GM21423 (cell line): ENCODE measurements at regions not wholly inside any gene's neighbourhood (a gene's known extent, or its start where the extent isn't known, plus 50 kb on each side); places are given as distances from the start of the nearest gene placed in this dataset.

Experiments
- ATAC-seq: cut with Tn5 transposase; IDR thresholded peaks from one replicate; pipeline ENCODE4 v1.9.1; 2021; ENCODE audit warnings: mild to moderate bottlenecking, moderate library complexity; ENCODE audit not compliant: unreplicated experiment

DNA sequence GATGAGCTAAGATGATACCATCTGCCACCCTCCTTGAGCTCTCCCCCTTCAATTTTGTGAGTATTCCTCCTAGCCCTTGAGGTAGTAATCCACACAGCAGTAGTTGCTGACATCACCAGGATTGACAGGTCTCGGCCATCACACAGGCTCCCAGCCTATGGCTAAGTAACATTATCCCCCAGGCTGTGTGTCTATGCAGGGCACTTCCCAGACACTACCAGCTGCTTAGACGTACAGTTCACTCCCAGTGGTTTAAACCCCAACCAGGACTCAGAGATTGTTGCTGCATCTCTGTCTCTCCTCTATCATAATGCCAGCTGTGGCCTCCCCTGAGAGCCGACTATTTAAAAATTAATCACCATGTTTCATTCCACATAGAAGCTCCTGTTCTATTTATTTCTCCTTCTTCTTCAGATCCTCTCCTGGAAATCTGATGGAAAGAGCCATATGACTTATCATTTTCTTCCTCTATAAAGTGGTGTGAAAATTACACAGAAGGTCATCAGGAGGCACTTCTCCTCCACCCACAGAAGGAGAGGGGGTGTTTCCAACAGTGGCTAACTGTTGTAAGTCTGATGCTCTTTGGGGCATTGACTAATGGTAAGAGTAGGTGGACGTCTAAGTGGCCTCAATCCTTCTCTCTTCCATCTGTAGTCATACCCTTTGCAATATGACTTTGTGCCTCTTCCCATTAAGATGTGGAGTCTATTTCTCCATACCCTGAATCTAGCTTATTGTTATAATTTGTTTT is 396.3 kb downstream of the SETD4 start:
- ATAC-seq = no peak

DNA sequence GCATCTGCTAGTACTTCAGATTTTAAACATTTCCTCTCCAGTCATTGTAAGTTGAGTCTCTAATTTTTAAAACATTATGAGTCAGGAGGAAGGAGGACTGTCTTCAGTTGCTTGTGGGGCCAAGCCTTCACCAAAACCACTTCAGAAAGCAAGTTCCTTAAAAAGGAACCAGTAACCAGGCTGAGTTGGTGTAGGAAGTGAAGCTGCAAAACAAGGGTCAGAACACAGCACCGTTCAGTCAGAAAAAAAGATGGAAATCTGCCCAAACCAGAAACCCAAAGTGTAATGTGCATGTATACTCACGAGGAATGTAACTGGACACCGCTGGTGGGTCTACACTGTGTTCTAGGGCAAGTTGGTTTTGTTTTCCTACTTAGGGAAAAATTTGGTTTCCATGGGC is 402.1 kb downstream of the SETD4 start:
- ATAC-seq = no peak

DNA sequence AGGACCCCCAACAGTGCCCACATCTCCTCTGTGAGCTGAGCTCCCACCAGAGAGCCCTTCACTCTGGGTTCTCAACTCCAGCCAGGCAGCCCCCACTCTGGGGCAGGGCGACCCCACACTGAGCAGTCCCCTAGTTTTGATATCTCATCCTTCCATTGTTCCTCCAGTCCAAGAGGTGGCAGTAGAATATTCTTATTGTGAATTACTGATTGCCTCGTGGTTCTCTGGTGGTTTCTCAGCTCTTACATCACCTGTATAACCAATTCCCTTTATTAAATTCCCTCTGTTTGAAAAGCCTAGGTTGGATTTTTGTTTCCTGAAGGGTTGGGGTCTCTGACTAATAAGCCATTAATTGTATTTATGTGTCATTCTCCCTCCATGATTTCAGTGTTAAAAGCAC is 407.5 kb downstream of the SETD4 start:
- no peak for ATAC-seq

DNA sequence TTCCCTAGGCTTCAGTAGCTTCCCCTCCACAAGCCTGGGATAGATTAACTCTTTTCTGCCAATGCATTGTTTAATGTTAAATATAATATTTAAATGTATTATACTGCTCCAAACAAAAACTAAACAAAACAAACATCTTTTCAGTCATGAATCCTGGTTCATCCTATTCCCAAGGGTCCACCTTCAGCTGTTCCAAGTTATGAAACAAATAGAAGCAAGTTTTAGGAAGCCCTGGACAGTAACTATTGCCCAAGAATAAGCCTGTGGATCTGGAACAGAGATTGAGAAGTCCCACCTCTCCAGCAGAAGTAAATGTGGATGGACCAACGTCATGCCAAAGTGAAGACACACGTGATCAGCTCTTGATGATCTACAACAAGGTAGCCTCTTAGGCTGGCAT is 408.1 kb downstream of the SETD4 start:
- ATAC-seq = no peak

DNA sequence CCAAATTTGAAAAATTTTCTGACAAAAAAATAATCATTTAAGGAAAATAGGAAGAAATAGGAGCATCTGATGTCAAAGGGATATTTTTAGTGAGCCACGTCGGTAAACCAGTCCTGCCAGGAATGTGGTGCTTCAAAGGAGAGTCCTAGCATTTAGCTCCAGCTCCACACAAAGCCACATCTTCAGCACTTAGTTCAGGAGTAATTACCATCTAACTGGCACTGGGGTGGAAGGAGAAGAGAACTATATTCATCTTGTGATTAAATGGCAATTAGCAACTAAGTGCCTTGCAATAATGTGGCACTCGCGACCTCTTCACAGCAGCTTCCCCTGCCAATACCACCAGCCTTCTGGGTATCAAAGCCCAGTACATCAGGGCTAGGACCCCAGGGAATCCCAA is 409.1 kb downstream of the SETD4 start:
- ATAC-seq = no peak

DNA sequence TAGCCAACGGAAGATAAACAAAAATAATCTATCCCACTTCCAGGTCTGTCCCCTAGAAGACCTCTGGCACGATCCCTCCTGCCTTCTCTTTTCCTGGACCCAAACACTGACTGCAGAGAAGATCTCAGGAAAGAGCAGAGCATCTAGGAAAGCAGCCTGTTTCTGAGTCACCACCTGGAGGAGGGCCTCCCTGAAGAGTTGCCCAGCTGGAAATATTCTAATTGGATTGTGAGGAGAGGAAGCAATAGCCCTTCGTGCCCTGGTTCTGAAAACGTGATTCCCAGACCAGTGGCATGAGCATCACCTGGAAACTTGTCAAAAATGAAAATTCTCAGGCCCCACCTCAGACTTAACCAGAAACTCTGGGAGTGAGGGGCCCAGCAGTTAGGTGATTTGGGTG is 411.1 kb downstream of the SETD4 start:
- no peak for ATAC-seq

DNA sequence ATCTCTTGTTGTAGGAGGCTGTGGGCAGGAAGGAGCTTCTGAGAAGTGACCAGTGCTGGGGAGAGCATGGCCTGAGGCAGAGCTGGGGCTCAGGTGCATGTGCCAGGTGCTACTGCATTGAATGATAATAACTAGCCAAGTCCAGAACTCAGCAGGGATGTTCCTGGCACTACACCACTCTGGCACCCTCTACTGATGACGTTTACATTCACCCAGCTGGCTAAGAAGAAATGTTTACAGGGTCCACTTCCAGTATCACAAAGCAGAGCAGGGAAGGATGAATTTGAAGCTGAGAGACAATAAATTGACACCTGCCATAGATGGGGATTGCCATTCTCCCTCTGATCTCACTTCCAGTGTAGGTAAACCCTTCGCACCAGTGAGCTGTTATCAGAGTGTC is 411.8 kb downstream of the SETD4 start:
- ATAC-seq = no peak

DNA sequence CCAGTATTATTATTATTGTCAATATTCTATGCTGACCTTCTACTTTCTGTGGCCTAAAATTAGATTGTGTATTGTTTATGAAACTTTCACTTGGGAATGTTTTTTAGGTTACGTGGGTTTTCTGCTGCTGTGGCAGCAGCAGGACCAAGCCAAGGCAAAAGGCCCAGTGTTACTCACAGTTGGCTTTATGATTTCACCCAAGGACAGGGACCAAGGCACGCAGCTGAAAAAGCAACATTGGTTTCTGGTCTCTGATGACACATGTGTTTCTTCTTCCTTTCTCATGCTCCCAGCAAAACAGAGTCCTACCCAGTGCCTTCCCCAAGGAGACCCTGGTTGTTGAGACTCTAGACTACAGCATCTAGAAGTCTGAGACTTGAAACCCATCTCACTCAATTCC is 413.7 kb downstream of the SETD4 start:
- no peak for ATAC-seq

DNA sequence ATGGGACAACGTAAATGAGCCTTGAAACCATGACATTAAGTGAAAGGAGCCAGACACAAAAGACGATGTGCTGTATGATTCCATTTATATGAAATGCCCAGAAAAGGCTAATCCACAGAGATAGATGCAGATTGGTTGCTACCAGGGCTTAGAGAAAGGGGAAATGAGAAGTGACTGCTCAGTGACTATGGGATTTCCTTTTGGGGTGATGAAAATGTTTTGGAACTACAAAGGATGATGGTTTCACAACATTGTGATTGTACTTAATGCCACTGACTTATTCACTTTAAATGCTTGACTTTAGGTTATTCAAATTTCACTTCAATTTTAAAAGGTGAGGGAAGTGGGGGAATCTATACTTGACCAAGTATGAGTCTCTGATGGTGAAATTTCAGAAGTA is 414.3 kb downstream of the SETD4 start:
- ATAC-seq = no peak

DNA sequence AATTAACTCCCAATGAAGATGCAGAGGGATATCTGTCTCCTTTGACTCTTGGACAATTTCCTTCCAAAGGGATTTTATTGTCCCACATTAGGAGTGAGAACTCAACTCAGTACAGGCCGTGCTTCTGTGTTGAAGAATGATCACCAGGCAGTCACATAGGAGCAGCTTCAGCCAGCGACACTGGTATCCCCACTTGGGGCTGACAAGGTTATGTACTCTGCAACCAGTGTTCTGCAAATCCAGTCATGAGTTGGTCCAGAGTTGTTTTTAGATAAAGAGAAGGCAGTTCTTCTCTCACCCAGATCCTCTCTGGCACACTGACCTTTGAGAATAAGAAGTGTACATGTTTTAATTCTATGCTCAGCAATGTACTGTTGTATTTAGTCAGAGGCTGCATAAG is 415.8 kb downstream of the SETD4 start:
- no peak for ATAC-seq

DNA sequence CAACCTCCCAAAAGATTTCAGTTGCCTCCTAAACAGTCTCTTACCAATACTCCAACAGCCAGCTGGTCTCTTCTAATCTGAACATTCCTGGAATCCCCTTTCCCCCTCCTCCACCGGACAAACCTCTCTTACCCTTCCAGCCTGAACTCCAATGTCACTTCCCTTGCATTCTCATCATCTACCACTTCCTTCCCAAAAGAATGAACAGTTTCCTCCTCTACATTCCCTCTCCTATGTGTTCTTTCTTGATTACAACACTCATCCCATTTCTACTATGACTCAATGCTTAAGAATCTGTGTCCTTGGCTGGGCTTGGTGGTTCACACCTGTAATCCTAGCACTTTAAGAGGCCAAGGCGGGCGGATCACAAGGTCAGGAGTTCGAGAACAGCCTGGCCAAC is 417.1 kb downstream of the SETD4 start:
- no peak for ATAC-seq

DNA sequence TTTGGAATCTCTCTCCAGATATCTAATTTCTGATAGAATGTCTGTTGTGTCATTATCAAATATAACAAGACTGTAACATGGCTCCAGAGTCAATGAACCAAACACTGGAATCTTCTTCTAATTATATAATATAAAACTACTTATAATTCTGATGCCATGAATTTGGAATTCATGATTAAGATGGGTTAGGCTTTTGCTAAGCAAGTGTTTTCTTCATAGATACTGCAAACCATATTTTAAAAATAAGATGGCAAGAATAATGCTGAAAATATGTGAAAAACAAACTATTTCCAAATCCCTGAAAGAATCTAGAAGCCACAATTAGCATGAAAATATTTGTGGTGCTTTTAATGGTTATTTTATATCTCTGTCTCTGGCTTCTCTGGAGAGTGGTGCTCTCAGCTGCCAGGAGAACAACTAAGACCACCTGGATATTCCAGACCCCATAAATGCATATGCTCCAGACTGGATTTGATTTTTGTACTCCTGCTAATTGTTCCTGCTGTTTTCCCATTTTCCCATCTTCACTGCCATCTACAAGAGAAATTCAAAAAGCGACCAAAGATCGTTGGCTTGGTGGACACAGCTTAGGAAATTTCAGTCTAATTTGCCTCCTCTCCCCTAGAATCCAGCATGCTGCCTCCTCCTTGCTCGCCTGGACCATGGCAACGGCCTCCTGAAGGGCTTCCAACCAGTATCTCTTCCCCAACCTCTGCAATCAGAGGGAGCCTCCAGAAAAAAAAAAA is 418.9 kb downstream of the SETD4 start:
- ATAC-seq = no peak

DNA sequence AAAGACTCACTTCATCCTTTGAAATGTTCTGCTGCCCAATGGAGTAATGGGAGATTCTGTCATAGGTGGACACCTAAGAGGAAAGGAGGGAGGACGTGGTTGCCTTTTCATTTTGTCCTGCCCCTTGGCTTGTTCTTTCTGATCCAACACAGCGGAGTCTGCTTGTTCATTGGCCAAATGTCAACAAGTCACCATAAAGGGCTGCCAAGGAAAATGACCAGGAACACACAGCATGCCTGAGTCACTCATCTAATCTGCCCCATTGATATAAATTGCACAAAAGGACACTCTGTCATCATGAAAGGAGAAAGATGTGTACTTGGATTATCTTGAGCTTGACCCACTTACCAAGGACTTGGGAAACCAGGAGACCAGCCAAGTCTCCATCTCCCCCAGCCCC is 422.9 kb downstream of the SETD4 start:
- no peak for ATAC-seq

DNA sequence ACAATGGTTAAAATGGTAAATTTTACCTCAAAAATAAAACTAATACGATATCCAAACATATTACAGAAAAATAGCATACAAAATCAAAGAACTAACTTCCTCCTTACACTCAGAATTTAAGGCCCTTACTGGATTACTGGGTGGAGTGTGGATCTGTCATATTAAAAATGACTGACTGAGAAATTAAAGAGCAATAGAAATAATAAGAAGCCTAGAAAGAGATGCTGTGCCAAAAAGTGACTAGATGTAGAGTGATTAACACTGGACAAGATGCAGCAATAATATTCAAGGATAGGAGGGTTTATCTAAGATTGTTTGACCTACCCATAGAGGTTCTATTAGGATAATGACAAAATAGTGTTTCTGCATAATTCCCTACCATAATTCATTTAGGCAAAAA is 424.3 kb downstream of the SETD4 start:
- ATAC-seq = no peak

DNA sequence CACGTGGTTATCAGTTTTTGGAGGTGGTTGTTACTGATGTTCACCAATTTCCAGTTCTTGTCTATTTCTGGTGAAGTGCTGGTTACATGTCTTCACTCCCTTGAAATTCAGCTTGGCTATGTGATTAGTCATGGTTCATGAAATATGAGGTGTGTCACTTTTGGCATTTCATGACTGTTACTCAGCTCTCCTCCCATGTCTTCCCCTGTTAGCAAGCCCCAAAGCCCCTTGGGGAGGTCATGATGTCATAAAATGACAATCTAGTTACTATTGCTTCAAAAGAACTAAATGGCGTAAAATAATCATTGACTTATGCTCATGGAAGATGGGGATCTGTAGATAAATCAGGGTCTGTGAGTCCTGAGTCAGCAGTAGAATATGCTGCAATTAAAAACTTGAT is 425.1 kb downstream of the SETD4 start:
- ATAC-seq = no peak

DNA sequence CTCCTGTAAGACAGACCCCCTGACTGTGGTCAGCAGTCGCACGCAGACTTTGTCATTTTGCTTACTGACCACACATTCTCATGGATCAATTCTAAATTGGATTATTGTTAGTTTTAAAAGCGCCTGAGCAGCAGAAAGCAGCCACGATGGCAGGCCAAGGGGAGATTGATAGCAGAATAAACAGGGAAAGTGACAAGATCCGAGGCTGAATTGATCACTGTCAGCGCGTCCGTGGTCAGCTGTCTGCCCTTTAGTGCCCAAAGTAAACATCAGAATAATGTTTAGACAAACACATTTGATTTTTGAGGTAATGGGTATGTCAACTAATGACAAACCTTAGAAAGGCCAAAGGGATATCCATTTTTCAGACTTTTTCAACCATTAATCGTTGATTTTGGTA is 426.8 kb downstream of the SETD4 start:
- ATAC-seq = no peak

DNA sequence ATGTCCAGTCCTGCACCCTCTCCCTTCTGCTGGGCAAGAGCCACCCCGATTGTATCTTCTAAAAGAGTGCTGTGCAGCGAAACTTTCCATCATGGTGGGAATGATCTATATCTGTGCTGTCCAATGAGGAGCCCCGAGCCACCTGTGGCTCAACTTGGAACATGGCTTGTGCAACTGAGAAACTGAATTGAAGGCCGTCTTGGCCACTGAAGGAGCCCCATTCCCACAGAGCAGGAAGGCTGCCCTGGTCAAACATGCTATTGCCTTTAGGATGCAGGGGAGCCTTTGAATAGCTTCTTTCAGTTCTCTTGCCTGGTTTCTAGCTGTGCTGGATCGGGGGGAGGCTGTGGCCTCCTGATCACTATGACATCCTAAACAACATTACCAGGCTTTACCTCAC is 427.6 kb downstream of the SETD4 start:
- ATAC-seq = no peak

DNA sequence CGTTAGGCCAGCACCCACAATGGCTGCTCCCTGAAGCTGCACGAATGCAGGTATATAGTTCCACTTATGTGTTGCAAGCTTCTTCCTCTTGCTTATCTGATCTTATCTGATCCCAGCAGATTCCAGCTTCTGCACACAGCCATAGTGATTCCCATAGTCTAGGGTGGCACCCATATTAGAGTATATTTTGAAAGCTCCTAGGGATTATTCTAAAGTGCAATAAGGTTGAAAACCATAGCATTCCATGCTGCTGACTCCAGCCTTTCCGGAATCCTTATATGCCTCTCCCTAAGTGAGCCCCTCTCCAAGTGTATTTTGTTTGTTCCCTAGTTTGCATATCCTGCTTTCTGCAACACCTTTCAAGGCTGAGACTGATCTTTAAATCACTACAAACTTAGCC is 432.0 kb downstream of the SETD4 start:
- no peak for ATAC-seq

DNA sequence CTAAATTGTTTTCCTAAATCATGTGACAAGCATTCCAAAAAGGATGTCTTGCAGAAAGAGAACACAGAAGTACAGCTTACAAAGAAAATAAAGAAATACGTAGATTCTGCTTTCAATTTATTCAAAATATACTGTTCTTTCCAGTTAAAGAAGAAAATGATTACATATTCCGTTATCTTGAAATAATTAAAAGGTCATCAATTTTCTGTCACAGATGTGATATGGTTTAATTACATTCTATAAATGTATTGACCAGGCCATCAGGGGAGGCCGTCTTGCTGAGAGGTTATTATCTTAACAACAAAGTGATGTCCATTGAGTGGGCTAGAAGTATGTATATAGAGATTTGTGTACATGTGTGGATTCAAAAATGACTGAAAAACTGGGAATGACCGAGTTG is 432.9 kb downstream of the SETD4 start:
- ATAC-seq = no peak

DNA sequence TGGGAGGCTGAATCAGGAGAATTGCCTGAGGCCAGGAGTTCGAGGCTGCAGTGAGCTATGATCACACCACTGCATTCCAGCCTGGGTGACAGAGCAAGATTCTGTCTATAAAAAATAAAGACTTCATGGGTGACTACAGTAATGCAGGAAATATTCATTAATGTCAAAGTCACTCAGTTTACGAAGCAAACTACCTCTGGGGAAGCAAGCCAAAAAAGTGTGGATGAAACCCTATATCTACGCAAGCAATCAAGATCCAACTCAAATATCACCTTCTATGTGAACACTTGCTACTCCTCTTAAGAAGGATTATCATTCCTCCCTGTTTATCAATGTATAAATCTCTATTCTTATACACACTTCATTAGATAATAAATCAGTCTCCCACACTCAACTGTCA is 434.8 kb downstream of the SETD4 start:
- no peak for ATAC-seq

DNA sequence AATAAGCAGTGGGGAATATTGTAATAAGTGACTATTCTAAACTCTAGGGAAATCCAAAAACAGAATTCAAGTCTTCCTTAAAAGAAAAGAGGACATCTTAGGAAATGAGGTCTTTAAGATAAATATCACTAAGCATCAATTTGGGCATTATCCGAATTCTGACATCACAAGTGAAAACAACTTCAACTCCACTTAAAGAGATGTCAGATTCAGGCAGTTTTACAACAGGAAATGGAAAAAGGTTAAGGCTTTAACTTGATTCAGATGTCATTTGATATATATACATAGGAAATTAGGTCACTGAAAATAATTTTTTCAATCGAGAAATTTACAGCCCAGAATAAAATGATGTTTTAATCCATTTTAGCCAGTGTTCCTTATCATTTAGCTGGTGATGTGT is 435.4 kb downstream of the SETD4 start:
- no peak for ATAC-seq

DNA sequence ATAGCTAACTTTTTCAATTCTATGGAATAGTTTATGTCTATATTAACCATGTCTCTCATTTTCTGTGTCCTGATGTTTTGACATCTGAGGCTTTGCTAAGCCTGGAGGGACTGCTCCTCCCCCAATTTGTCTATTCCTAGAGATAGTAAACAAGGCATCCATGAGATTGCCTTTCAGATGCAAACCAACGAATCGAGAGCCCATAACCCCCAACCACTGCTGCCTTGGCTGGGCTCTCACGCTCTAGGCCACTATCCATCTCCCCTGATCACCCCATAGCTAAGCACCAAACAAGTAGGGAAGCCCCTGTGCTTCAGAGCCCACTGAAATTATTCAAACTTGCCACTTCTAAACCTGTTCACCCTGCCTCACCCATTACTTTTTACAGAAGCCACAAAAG is 437.7 kb downstream of the SETD4 start:
- ATAC-seq = no peak

DNA sequence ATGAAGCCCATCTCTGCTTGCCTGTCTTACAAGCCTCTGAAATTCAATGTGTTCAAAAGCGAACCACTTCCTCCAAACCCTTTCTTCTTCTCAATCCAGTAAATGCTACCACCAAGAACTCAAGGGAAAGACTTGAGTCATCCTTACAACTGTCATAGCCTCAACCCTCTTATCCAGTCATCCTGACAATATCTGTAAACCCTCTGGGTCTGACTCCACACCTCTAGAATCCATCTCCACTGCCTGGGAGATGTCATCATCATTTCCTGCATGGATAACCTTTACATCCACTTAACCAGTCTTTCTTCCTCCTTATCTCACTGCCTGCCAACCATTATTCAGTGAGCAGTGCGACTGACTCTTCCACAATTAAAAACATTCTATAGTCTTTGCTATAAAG is 441.1 kb downstream of the SETD4 start:
- ATAC-seq = no peak
